ENCODE measurements at regions not wholly inside any gene's neighbourhood (a gene's known extent, or its start where the extent isn't known, plus 50 kb on each side); places are given as distances from the start of the nearest gene placed in this dataset.

- ChIA-PET CTCF (interaction anchor here (1.9 to 4.5 kb wide), 2 partner anchors 10 to 14 kb away, joined by 5 to 22 read pairs; no protein-coding TSS in a partner anchor), POLR2A (no interaction called here)
- DNase-seq (ENCODE audit: low read depth, low spot score): no peak
- no peak overlapping the region for H3K4me3 ChIP-seq (ENCODE audit: low read depth, low read length)
- TF ChIP-seq CTCF (IDR thresholded peaks at IDR 0.05; ENCODE audit: insufficient read depth, low read length, missing control alignments): no peak
These were observed 71.0 kb upstream of the MOCS2 start for GRCh38 chr5:53180538-53180937.

GRCh38 chr5:53180991-53181390 lies 71.4 kb upstream of the MOCS2 start:
- no peak for DNase-seq (ENCODE audit: low read depth, low spot score)
- CTCF ChIA-PET: interaction anchor here (1.7 to 4.5 kb wide), 3 partner anchors 11 to 58 kb away, joined by 4 to 22 read pairs (median 5); no protein-coding TSS in a partner anchor
- no peak for TF ChIP-seq CTCF (IDR thresholded peaks at IDR 0.05; ENCODE audit: insufficient read depth, low read length, missing control alignments)
- H3K4me3 ChIP-seq (ENCODE audit: low read depth, low read length): no peak overlapping the region
- POLR2A ChIA-PET: no interaction called here

- H3K4me3 ChIP-seq (ENCODE audit: low read depth, low read length): no peak overlapping the region
- CTCF ChIA-PET: interaction anchor here (4.5 kb wide), 1 partner anchor 13 kb away, joined by 22 read pairs; no protein-coding TSS in a partner anchor
- no peak for TF ChIP-seq CTCF (IDR thresholded peaks at IDR 0.05; ENCODE audit: insufficient read depth, low read length, missing control alignments)
- POLR2A ChIA-PET: no interaction called here
- DNase-seq (ENCODE audit: low read depth, low spot score): no peak
These were observed 74.3 kb upstream of the MOCS2 start for GRCh38 chr5:53183880-53184279.

DNA sequence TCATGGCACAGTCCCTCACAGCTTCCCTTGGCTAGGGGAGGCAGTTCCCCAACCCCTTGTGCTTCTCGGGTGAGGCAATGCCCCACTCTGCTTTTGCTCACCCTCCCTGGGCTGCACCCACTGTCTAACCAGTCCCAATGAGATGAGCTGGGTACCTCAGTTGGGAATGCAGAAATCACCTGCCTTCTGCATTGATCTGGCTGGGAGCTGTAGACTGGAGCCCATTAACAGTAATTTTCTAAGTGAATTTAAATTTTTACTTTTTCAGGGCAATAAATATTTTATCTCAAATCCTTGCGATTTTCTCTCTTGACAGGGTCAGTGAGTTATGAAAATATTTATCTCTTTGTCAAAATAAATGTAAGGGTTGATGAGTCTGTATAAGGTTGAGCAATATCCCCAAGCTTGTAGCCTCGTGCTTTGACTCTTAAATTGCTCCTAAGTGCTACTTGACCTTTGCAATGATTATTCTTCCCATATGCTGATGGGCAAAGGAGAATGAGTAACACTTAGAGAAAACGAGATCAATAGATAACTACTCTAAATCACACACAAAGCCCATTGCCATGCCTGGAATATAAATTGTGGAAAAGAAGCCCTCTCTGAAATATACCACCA lies 82.1 kb upstream of the MOCS2 start:
- POLR2A ChIA-PET: no interaction called here
- no peak for DNase-seq (ENCODE audit: low read depth, low spot score)
- no peak for TF ChIP-seq CTCF (IDR thresholded peaks at IDR 0.05; ENCODE audit: insufficient read depth, low read length, missing control alignments)
- H3K4me3 ChIP-seq (ENCODE audit: low read depth, low read length): no peak overlapping the region
- CTCF ChIA-PET: no interaction called here

DNA sequence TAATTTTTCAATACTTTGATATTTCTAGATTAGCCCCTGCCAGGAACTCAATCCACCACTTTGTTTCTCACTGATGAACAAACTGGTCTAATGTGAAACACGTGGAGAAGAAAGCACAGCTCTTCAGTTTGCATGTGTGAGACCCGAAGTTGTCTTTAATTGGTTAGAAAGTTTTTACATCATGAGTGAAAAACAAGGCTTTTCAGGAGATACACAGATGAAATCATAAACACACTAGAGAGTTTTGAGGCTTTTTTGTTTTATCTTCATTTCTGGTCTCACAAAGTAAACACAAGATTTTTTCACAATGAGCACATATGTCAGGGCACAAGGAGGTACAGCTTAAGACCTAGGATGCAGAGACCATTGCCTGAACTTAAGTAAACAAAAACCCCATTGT lies 84.5 kb upstream of the MOCS2 start:
- DNase-seq (ENCODE audit: low read depth, low spot score): no peak
- H3K4me3 ChIP-seq (ENCODE audit: low read depth, low read length): no peak overlapping the region
- CTCF ChIA-PET: interaction anchor here (1.3 to 2.2 kb wide), 3 partner anchors 15 to 1040 kb away, joined by 4 to 11 read pairs (median 4); no protein-coding TSS in a partner anchor
- POLR2A ChIA-PET: no interaction called here
- TF ChIP-seq CTCF (IDR thresholded peaks at IDR 0.05; ENCODE audit: insufficient read depth, low read length, missing control alignments): no peak

DNA sequence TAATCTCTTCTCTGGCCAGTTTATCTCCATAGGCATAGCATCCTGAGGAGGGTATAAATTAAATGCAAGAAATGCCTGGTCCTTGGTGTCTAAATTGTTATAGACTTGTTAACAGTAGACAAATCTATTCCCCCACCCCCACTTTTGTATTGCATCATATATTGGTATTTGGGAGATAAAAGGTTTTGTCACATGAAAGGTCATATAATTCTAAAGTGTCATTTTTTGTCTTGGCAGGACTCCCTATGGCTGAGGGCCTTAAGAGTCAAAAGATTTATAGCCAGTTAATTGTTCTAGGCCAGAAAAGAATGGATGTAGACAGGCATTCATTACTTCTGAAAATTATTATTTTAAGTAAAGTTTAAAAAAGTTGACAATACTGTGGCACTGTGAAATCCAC lies 90.3 kb upstream of the MOCS2 start:
- no peak for TF ChIP-seq CTCF (IDR thresholded peaks at IDR 0.05; ENCODE audit: insufficient read depth, low read length, missing control alignments)

More for the DNA sequence above, 90.3 kb upstream of the MOCS2 start:
- CTCF ChIA-PET: no interaction called here
- H3K4me3 ChIP-seq (ENCODE audit: low read depth, low read length): no peak overlapping the region
- DNase-seq (ENCODE audit: low read depth, low spot score): no peak
- POLR2A ChIA-PET: no interaction called here
